ENCODE measurements at regions not wholly inside any gene's neighbourhood (a gene's known extent, or its start where the extent isn't known, plus 50 kb on each side); places are given as distances from the start of the nearest gene placed in this dataset.

DNA sequence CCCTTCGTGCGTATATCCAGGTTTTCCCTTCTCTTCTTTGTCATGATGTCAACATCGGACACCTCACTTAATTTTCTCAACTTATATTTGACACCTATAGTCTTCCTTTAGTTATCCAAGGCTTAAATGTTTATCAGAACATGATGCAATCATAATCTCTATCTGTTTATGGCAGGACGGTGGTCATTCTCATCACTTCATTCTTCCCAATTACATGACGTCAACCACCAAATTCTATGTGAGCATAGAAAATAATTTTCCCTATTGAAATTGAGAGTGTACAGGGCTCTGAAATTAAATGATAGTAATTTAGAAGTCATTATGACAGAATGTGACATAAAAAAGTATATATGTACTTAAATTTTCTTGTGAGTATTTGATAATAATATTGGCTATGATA, 345.4 kb downstream of the CDH9 start:
- TF ChIP-seq, protein P1, sequence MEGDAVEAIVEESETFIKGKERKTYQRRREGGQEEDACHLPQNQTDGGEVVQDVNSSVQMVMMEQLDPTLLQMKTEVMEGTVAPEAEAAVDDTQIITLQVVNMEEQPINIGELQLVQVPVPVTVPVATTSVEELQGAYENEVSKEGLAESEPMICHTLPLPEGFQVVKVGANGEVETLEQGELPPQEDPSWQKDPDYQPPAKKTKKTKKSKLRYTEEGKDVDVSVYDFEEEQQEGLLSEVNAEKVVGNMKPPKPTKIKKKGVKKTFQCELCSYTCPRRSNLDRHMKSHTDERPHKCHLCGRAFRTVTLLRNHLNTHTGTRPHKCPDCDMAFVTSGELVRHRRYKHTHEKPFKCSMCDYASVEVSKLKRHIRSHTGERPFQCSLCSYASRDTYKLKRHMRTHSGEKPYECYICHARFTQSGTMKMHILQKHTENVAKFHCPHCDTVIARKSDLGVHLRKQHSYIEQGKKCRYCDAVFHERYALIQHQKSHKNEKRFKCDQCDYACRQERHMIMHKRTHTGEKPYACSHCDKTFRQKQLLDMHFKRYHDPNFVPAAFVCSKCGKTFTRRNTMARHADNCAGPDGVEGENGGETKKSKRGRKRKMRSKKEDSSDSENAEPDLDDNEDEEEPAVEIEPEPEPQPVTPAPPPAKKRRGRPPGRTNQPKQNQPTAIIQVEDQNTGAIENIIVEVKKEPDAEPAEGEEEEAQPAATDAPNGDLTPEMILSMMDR (conservative IDR thresholded peaks at IDR 0.05; ENCODE audit: low read depth, low read length) = no peak
- no peak for TF ChIP-seq POLR2A (IDR thresholded peaks at IDR 0.05; ENCODE audit: low read depth, low read length)

All from IMR-90 (cell line).